HG02623 (cell line): ENCODE measurements at regions not wholly inside any gene's neighbourhood (a gene's known extent, or its start where the extent isn't known, plus 50 kb on each side); places are given as distances from the start of the nearest gene placed in this dataset.
A peak's percentile ranks its signal among the peaks of the same experiment; 100 is the strongest.
"Not testable (repeated sequence)": the region's sequence is repeated elsewhere in the genome, so short reads cannot be mapped to it uniquely, and the experiment has no call there.

Source experiments
- ATAC-seq: cut with Tn5 transposase; IDR thresholded peaks from one replicate; pipeline ENCODE4 v1.9.1; 2021; ENCODE audit warnings: moderate library complexity; ENCODE audit not compliant: unreplicated experiment

GRCh38 chr12:47352067-47352466 is 272.3 kb upstream of the AMIGO2 start:
- no peak for ATAC-seq

- ATAC-seq = no peak
Observed at GRCh38 chr12:47351526-47351925, 271.8 kb upstream of the AMIGO2 start.

GRCh38 chr12:47350062-47350408 is 270.3 kb upstream of the AMIGO2 start:
- ATAC-seq = no peak

GRCh38 chr12:47349137-47350061 is 269.6 kb upstream of the AMIGO2 start:
- no peak for ATAC-seq

- ATAC-seq = no peak
Observed at GRCh38 chr12:47348206-47348605, 268.4 kb upstream of the AMIGO2 start.

GRCh38 chr12:47346251-47347019 is 266.7 kb upstream of the AMIGO2 start:
- ATAC-seq = no peak

GRCh38 chr12:47343684-47344567 is 264.2 kb upstream of the AMIGO2 start:
- no peak for ATAC-seq

GRCh38 chr12:47340411-47341015 is 260.8 kb upstream of the AMIGO2 start:
- ATAC-seq = no peak

- ATAC-seq = no peak
Observed at GRCh38 chr12:47337581-47337980, 257.8 kb upstream of the AMIGO2 start.

- not testable (repeated sequence) for ATAC-seq
Observed at GRCh38 chr12:47333271-47333858, 253.6 kb upstream of the AMIGO2 start.

GRCh38 chr12:47328831-47329545 is 249.2 kb upstream of the AMIGO2 start:
- no peak for ATAC-seq

- no peak for ATAC-seq
Observed at GRCh38 chr12:47326190-47326589, 246.4 kb upstream of the AMIGO2 start.

GRCh38 chr12:47323802-47324201 is 244.0 kb upstream of the AMIGO2 start:
- no peak for ATAC-seq

GRCh38 chr12:47321436-47321835 is 241.7 kb upstream of the AMIGO2 start:
- no peak for ATAC-seq

GRCh38 chr12:47319746-47320145 is 240.0 kb upstream of the AMIGO2 start:
- no peak for ATAC-seq

- ATAC-seq = no peak
Observed at GRCh38 chr12:47318963-47319362, 239.2 kb upstream of the AMIGO2 start.

- peak; percentile 60 for ATAC-seq
Observed at GRCh38 chr12:47317175-47317915, 237.6 kb upstream of the AMIGO2 start.

- no peak for ATAC-seq
Observed at GRCh38 chr12:47316609-47317049, 236.9 kb upstream of the AMIGO2 start.

GRCh38 chr12:47314996-47315395 is 235.2 kb upstream of the AMIGO2 start:
- no peak for ATAC-seq
